OCI-LY7 (cell line): ENCODE measurements at regions not wholly inside any gene's neighbourhood (a gene's known extent, or its start where the extent isn't known, plus 50 kb on each side); places are given as distances from the start of the nearest gene placed in this dataset.

Source experiments
- EZH2phosphoT487 ChIP-seq: fragments of 200-600 bp; sonication (generic); IDR thresholded peaks from 2 replicates; pipeline ENCODE4 v1.6.1; 2018; ENCODE audit warnings: low read depth, borderline replicate concordance, mild to moderate bottlenecking, mixed run types, antibody characterized with exemption, low read length, moderate library complexity, mixed read lengths
- TF ChIP-seq, protein P1 (sequence below): fragments of 200-600 bp; sonication (generic); conservative IDR thresholded peaks from 2 replicates; pipeline ENCODE4 v1.5.1; 2014; ENCODE audit warnings: mild to moderate bottlenecking, antibody characterized with exemption, low read length, moderate library complexity, mixed read lengths

DNA sequence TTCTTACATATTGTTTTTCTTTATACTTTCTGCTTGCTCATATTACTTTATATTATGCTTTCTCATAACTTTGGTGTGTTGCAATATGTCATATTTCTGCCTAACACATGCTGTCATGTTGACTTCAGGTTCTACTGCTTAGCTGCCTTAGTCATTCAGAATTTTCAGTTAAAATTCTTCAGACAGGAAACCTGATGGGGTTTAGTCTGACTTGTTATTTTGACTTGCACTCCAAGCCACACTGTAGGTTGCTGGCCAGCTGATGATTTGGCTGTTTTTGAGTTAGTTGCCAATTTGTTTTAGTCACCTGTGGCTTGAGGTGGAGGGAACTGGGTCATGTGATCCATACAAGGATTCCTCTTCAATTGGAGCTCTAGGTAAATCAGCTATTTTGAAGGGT is 315.4 kb downstream of the MAP2K6 start:
- TF ChIP-seq, protein P1, sequence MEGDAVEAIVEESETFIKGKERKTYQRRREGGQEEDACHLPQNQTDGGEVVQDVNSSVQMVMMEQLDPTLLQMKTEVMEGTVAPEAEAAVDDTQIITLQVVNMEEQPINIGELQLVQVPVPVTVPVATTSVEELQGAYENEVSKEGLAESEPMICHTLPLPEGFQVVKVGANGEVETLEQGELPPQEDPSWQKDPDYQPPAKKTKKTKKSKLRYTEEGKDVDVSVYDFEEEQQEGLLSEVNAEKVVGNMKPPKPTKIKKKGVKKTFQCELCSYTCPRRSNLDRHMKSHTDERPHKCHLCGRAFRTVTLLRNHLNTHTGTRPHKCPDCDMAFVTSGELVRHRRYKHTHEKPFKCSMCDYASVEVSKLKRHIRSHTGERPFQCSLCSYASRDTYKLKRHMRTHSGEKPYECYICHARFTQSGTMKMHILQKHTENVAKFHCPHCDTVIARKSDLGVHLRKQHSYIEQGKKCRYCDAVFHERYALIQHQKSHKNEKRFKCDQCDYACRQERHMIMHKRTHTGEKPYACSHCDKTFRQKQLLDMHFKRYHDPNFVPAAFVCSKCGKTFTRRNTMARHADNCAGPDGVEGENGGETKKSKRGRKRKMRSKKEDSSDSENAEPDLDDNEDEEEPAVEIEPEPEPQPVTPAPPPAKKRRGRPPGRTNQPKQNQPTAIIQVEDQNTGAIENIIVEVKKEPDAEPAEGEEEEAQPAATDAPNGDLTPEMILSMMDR, result no peak
- no peak for TF ChIP-seq EZH2phosphoT487
